ENCODE measurements at regions not wholly inside any gene's neighbourhood (a gene's known extent, or its start where the extent isn't known, plus 50 kb on each side); places are given as distances from the start of the nearest gene placed in this dataset.

- H3K27ac ChIP-seq (ENCODE audit: insufficient read length, low read depth, low read length): no peak overlapping the region
- no peak overlapping the region for H4K5ac ChIP-seq (ENCODE audit: insufficient read length, low read depth, low read length)
- Mint-ChIP-seq H3K4me3 (no peak overlapping the region), H3K36me3 (ENCODE audit: insufficient read depth in 1 of 3, low read depth in 3 of 3) (no peaks in the 10 kb centered on the region), H3K4me1 (no peaks in the 10 kb centered on the region; a peak in 1 of 4 replicates), H3K9me3 (peaks cover 0 to 2% of the 10 kb centered on the region in 2 experiments; a peak in 2 of 5 replicates), H3K27ac (no peak overlapping the region; a peak in 1 of 7 replicates), H3K27me3 (ENCODE audit: low read depth) (peaks cover 2% of the 10 kb centered on the region; the same call in 1 of the 2 replicates)
- H3K9me3 ChIP-seq (ENCODE audit: control insufficient read depth, low read depth, low read length): no peaks in the 10 kb centered on the region
- no peak overlapping the region for H2BK15ac ChIP-seq (ENCODE audit: low read depth, low read length)
- H2BK5ac ChIP-seq (ENCODE audit: insufficient read length, low read length): no peak overlapping the region
- H3K18ac ChIP-seq (ENCODE audit: insufficient read length, low read depth, low read length): no peak overlapping the region
- H3K27me3 ChIP-seq (ENCODE audit: insufficient read depth, low read length): no peaks in the 10 kb centered on the region
- H2AK5ac ChIP-seq (ENCODE audit: insufficient read length, low read length): no peak overlapping the region
- H2BK120ac ChIP-seq (ENCODE audit: low read depth, low read length, poor library complexity, severe bottlenecking): no peak overlapping the region
- no CpG with 5 or more reads among the region's 3 CpGs for WGBS (ENCODE audit: extremely low coverage, insufficient read length, low lambda C conversion rate)
- no peaks in the 10 kb centered on the region for H4K20me1 ChIP-seq (ENCODE audit: control insufficient read depth, insufficient read depth, insufficient read length)
- no peak overlapping the region for H3K14ac ChIP-seq (ENCODE audit: insufficient read depth, low read length)
- no peak overlapping the region for H2AFZ ChIP-seq (ENCODE audit: low read length)
- H3K79me1 ChIP-seq (ENCODE audit: insufficient read depth, low read depth, low read length, poor library complexity, severe bottlenecking): no peaks in the 10 kb centered on the region
- no peak overlapping the region for H3K4me2 ChIP-seq (ENCODE audit: insufficient read depth, insufficient read length, low read length)
- no peaks in the 10 kb centered on the region for H3K79me2 ChIP-seq (ENCODE audit: insufficient read depth, low read length)
- no peak overlapping the region for H4K91ac ChIP-seq (ENCODE audit: insufficient read length, low read depth, low read length)
- H3T11ph ChIP-seq (ENCODE audit: low read length): no peak overlapping the region
- no peak overlapping the region for H2BK20ac ChIP-seq (ENCODE audit: low read depth, low read length, poor library complexity, severe bottlenecking)
- no peak overlapping the region for H3K56ac ChIP-seq (ENCODE audit: insufficient read length, low read depth, low read length)
- H3K23me2 ChIP-seq (ENCODE audit: insufficient read length, low read depth, low read length, poor library complexity, severe bottlenecking): no peaks in the 10 kb centered on the region
- no peaks in the 10 kb centered on the region for H3K4me1 ChIP-seq (ENCODE audit: insufficient read depth, low read length)
- no peak overlapping the region for H3K9ac ChIP-seq (ENCODE audit: extremely low read depth, insufficient read length, low read length)
- H2BK12ac ChIP-seq (ENCODE audit: insufficient read length, low read depth, low read length): no peak overlapping the region
- H3K4ac ChIP-seq (ENCODE audit: low read depth, low read length): no peak overlapping the region
- H3K23ac ChIP-seq (ENCODE audit: insufficient read length, low read depth, low read length): no peak overlapping the region
- DNase-seq: no peak
- TF ChIP-seq CTCF (conservative IDR thresholded peaks at IDR 0.05): no peak
- no peak overlapping the region for H4K8ac ChIP-seq (replicated peaks; ENCODE audit: insufficient read length, low read depth, low read length)
Measured at GRCh38 chr10:3846736-3847135, 61.7 kb upstream of the KLF6 start.
